Neural cell (in vitro differentiated cells): ENCODE measurements at regions not wholly inside any gene's neighbourhood (a gene's known extent, or its start where the extent isn't known, plus 50 kb on each side); places are given as distances from the start of the nearest gene placed in this dataset.
A peak's percentile ranks its signal among the peaks of the same experiment; 100 is the strongest.

ENCODE experiments used
- H2AFZ ChIP-seq: fragments of 200-600, 300-800 bp; sonication (generic), shearing (Covaris generic); 2 replicates; pipeline ENCODE4 v1.6.0; 2014; ENCODE audit warnings: low read depth, mild to moderate bottlenecking, antibody characterized with exemption, low read length, moderate library complexity
- H3F3A ChIP-seq: fragments of 200-600 bp; shearing (Covaris generic); 2 replicates; pipeline ENCODE4 v1.6.1; 2016; ENCODE audit warnings: mild to moderate bottlenecking, moderate library complexity, mixed read lengths, antibody characterized with exemption, low read length; ENCODE audit not compliant: insufficient read depth, poor library complexity, severe bottlenecking
- H3K27ac ChIP-seq: fragments of 200-600, 300-800 bp; sonication (generic), shearing (Covaris generic); 2 replicates; pipeline ENCODE4 v1.5.1; 2014; ENCODE audit warnings: mild to moderate bottlenecking, low read length, moderate library complexity
- H3K27me3 ChIP-seq: fragments of 300-800, 200-600 bp; sonication (generic), shearing (Covaris generic); 2 replicates; pipeline ENCODE4 v1.6.0; 2014; ENCODE audit warnings: mild to moderate bottlenecking, low read depth, low read length, moderate library complexity; ENCODE audit not compliant: insufficient read depth
- H3K36me3 ChIP-seq: fragments of 300-800, 200-600 bp; sonication (generic), shearing (Covaris generic); 2 replicates; pipeline ENCODE4 v1.5.1; 2014; ENCODE audit warnings: mild to moderate bottlenecking, antibody characterized with exemption, low read length, moderate library complexity; ENCODE audit not compliant: insufficient read depth
- H3K4me2 ChIP-seq: fragments of 300-800, 200-600 bp; sonication (generic), shearing (Covaris generic); 2 replicates; pipeline ENCODE4 v1.6.0; 2014; ENCODE audit warnings: mild to moderate bottlenecking, low read length
- H3K4me3 ChIP-seq: fragments of 300-800, 200-600 bp; sonication (generic), shearing (Covaris generic); 2 replicates; pipeline ENCODE4 v1.5.1; 2014; ENCODE audit warnings: mild to moderate bottlenecking, low read length, moderate library complexity
- H3K79me2 ChIP-seq: fragments of 200-600 bp; shearing (Covaris generic); replicated peaks from 2 replicates; pipeline ENCODE4 v1.6.0; 2014; ENCODE audit warnings: mild to moderate bottlenecking, low read length, moderate library complexity; ENCODE audit not compliant: insufficient read depth
- H3K9ac ChIP-seq: fragments of 300-800, 200-600 bp; sonication (generic), shearing (Covaris generic); 2 replicates; pipeline ENCODE4 v1.6.1; 2016; ENCODE audit warnings: mild to moderate bottlenecking, low read length, mixed read lengths
- H3K9me2 ChIP-seq: fragments of 200-600 bp; shearing (Covaris generic); 2 replicates; pipeline ENCODE4 v1.6.1; 2016; ENCODE audit warnings: mild to moderate bottlenecking, low read length, mixed read lengths; ENCODE audit not compliant: insufficient read depth
- H3K9me3 ChIP-seq: fragments of 200-600, 300-800 bp; sonication (generic), shearing (Covaris generic); 2 replicates; pipeline ENCODE4 v1.6.1; 2016; ENCODE audit warnings: mild to moderate bottlenecking, mixed run types, low read length, moderate library complexity, mixed read lengths
- H4K20me1 ChIP-seq: fragments of 200-600 bp; shearing (Covaris generic); 2 replicates; pipeline ENCODE4 v1.6.1; 2016; ENCODE audit warnings: mild to moderate bottlenecking, mixed run types; ENCODE audit not compliant: insufficient read depth
- EP300 ChIP-seq: fragments of 450-650 bp; conservative IDR thresholded peaks from 2 replicates; pipeline ENCODE4 v1.6.1; 2014; ENCODE audit warnings: antibody characterized with exemption, mild to moderate bottlenecking, moderate library complexity; ENCODE audit not compliant: poor library complexity, severe bottlenecking
- EZH2 ChIP-seq: fragments of 200-600, 300-800 bp; shearing (Covaris generic), sonication (generic); IDR thresholded peaks from 2 replicates; pipeline ENCODE4 v1.6.1; 2014; ENCODE audit warnings: antibody characterized with exemption, low read length, borderline replicate concordance, mild to moderate bottlenecking; ENCODE audit not compliant: insufficient read depth, poor library complexity, severe bottlenecking
- MXI1 ChIP-seq: fragments of 450-650 bp; conservative IDR thresholded peaks from 2 replicates; pipeline ENCODE4 v1.6.1; 2014; ENCODE audit warnings: antibody characterized with exemption, mild to moderate bottlenecking; ENCODE audit not compliant: poor library complexity, severe bottlenecking
- POLR2AphosphoS5 ChIP-seq: IDR thresholded peaks from 2 replicates; pipeline ENCODE4 v1.6.1; 2012
- RAD21 ChIP-seq: fragments of 450-650 bp; conservative IDR thresholded peaks from 2 replicates; pipeline ENCODE4 v1.6.1; 2014; ENCODE audit warnings: antibody characterized with exemption, mild to moderate bottlenecking, moderate library complexity
- SMC3 ChIP-seq: fragments of 450-650 bp; conservative IDR thresholded peaks from 2 replicates; pipeline ENCODE4 v1.6.1; 2014; ENCODE audit warnings: antibody characterized with exemption, mild to moderate bottlenecking, moderate library complexity; ENCODE audit not compliant: poor library complexity
- TAF1 ChIP-seq: IDR thresholded peaks from 2 replicates; pipeline ENCODE4 v1.6.1; 2012; ENCODE audit warnings: low read depth
- TF ChIP-seq, protein P1 (sequence below): IDR thresholded peaks from 2 replicates; pipeline ENCODE4 v1.6.1; 2012; ENCODE audit warnings: borderline replicate concordance
- TF ChIP-seq, protein P2 (sequence below): fragments of 450-650 bp; IDR thresholded peaks from 2 replicates; pipeline ENCODE4 v1.5.1; 2014; ENCODE audit warnings: antibody characterized with exemption, mild to moderate bottlenecking, moderate library complexity; ENCODE audit not compliant: poor library complexity, severe bottlenecking

DNA sequence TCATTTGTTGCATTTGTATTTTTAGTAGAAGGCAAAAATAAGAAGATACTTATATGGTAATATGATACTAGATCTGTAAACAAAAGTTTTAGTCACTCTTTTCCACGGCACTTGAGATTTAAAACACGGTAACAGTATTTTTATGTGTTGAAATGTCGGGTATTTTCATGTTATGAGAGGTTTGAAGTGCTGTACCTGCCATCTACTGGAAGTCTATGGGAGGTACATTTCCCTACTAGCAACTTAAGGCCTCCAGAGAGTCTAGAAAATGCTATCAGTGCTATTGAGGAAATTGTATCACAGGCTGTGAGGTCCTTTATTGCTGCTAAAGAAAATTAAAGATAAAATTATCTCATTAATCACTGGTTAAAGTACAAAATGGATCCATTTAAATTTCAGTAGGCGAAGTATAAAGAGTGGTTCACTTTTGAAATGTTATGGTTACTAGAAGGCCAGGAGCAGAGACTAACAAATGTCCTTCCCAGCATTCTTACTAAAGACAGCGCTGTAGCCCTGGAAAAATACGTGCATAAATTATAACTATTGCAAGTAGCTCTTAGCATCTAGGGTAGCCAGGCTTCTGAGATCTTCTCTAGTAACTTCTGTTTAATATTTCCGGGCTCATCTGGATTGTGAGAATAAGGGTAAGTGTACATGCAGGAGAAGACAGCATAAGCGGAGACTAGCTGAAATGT, 77.6 kb upstream of the PRKD1 start:
- Histone ChIP-seq H3K9me2 (no peaks in the 10 kb centered on the region), H2AFZ (no peak overlapping the region), H3K9ac (peak overlapping the region; percentile 10), H3K36me3 (no peaks in the 10 kb centered on the region), H3K79me2 (no peaks in the 10 kb centered on the region), H3K4me2 (no peak overlapping the region), H3K27me3 (no peaks in the 10 kb centered on the region), H3K9me3 (no peaks in the 10 kb centered on the region), H3K27ac (peak overlapping the region; percentile 4), H4K20me1 (no peaks in the 10 kb centered on the region), H3K4me3 (no peak overlapping the region), H3F3A (no peaks in the 10 kb centered on the region)
- TF ChIP-seq SMC3 (peak; percentile 88), MXI1 (no peak), EZH2 (no peak), EP300 (no peak), RAD21 (peak; percentile 92), POLR2AphosphoS5 (no peak), TAF1 (no peak)
- TF ChIP-seq, protein P1, sequence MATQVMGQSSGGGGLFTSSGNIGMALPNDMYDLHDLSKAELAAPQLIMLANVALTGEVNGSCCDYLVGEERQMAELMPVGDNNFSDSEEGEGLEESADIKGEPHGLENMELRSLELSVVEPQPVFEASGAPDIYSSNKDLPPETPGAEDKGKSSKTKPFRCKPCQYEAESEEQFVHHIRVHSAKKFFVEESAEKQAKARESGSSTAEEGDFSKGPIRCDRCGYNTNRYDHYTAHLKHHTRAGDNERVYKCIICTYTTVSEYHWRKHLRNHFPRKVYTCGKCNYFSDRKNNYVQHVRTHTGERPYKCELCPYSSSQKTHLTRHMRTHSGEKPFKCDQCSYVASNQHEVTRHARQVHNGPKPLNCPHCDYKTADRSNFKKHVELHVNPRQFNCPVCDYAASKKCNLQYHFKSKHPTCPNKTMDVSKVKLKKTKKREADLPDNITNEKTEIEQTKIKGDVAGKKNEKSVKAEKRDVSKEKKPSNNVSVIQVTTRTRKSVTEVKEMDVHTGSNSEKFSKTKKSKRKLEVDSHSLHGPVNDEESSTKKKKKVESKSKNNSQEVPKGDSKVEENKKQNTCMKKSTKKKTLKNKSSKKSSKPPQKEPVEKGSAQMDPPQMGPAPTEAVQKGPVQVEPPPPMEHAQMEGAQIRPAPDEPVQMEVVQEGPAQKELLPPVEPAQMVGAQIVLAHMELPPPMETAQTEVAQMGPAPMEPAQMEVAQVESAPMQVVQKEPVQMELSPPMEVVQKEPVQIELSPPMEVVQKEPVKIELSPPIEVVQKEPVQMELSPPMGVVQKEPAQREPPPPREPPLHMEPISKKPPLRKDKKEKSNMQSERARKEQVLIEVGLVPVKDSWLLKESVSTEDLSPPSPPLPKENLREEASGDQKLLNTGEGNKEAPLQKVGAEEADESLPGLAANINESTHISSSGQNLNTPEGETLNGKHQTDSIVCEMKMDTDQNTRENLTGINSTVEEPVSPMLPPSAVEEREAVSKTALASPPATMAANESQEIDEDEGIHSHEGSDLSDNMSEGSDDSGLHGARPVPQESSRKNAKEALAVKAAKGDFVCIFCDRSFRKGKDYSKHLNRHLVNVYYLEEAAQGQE: no peak
- TF ChIP-seq, protein P2, sequence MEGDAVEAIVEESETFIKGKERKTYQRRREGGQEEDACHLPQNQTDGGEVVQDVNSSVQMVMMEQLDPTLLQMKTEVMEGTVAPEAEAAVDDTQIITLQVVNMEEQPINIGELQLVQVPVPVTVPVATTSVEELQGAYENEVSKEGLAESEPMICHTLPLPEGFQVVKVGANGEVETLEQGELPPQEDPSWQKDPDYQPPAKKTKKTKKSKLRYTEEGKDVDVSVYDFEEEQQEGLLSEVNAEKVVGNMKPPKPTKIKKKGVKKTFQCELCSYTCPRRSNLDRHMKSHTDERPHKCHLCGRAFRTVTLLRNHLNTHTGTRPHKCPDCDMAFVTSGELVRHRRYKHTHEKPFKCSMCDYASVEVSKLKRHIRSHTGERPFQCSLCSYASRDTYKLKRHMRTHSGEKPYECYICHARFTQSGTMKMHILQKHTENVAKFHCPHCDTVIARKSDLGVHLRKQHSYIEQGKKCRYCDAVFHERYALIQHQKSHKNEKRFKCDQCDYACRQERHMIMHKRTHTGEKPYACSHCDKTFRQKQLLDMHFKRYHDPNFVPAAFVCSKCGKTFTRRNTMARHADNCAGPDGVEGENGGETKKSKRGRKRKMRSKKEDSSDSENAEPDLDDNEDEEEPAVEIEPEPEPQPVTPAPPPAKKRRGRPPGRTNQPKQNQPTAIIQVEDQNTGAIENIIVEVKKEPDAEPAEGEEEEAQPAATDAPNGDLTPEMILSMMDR: peak; percentile 89

DNA sequence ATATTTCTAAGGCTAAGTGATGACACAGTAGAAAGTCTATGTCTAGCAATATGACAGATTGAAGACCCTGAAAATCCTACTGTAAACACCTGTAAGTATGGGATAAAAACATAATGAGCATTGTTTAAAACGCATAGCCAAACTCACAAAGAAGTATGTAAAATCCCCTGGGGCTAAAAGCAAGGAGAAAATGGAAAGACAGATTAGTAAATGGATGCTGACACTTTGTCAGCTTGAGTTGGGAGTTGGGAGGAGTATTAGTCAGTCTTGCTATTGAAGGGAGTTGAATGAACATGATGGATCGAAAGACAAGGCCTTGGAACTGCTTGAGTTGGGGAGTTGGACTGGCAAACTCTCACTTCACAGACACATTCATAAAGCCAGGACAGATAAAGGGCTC, 79.0 kb upstream of the PRKD1 start:
- Histone ChIP-seq H3K27ac (peak overlapping the region; percentile 52), H3K9me3 (no peaks in the 10 kb centered on the region), H3K4me2 (no peak overlapping the region), H4K20me1 (no peaks in the 10 kb centered on the region), H3F3A (no peaks in the 10 kb centered on the region), H3K9ac (no peak overlapping the region), H3K27me3 (no peaks in the 10 kb centered on the region), H2AFZ (no peak overlapping the region), H3K36me3 (no peaks in the 10 kb centered on the region), H3K9me2 (no peaks in the 10 kb centered on the region), H3K79me2 (no peaks in the 10 kb centered on the region), H3K4me3 (no peak overlapping the region)
- no peak for TF ChIP-seq MXI1
- TF ChIP-seq EZH2: no peak
- no peak for TF ChIP-seq SMC3
- TF ChIP-seq EP300: peak; percentile 94
- TF ChIP-seq, protein P2: no peak
- no peak for TF ChIP-seq TAF1
- TF ChIP-seq POLR2AphosphoS5: peak; percentile 69
- TF ChIP-seq, protein P1: peak; percentile 82
- TF ChIP-seq RAD21: no peak
